ENCODE measurements at regions not wholly inside any gene's neighbourhood (a gene's known extent, or its start where the extent isn't known, plus 50 kb on each side); places are given as distances from the start of the nearest gene placed in this dataset.

DNA sequence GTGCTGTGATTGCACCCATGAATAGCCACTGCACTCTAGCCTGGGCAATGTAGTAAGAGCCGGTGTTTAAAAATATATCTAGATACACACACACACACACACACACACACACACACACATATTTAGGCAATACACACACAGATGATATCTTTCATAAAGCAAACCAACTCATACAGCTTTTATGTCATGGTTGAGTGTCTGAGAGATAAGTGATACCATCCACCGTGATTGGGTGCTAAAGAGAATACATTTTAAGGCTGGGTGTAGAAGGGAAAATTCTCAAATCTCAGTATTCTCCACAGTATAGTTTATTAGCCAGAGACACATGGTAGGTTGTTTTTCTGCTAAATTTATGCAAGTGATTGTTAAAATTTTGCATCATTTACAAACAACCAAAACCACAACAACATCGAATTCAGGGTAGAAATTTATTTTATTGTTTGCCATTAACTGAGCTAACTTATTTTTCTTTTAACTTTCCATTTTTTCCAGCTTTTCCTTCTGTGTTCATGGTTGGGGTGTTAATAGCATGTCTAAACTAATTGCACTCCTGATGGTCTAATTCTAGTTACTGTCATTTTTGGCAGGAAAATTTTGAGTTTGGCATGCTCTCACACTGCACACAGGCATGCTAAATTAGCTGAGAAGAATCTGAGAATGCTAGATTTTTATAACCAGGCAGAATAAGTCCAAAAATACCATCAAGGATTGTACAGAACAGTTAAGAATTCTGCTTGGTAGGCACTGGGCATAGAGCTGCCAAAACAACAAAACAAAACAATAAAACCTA lies 57.9 kb upstream of the SYPL1 start:
- TF ChIP-seq POLR2A (IDR thresholded peaks at IDR 0.05; ENCODE audit: low read depth, low read length): no peak
- TF ChIP-seq POLR2AphosphoS5 (IDR thresholded peaks at IDR 0.05; ENCODE audit: low read depth, low read length): no peak

All from GM12892 (cell line).